Stimulated activated CD4-positive, alpha-beta T cell treated with anti-CD3 and anti-CD28 coated beads, Interleukin-15, amount 100 ng/mL, for 24 hours (primary cell): ENCODE measurements at regions not wholly inside any gene's neighbourhood (a gene's known extent, or its start where the extent isn't known, plus 50 kb on each side); places are given as distances from the start of the nearest gene placed in this dataset.
"Not testable (repeated sequence)": the region's sequence is repeated elsewhere in the genome, so short reads cannot be mapped to it uniquely, and the experiment has no call there.

Experiments
- DNase-seq: peaks from one replicate; pipeline ENCODE4 v3.0.0-alpha.2; 2020

GRCh38 chrX:55142206-55142918, 53.5 kb downstream of the PAGE2 start:
- DNase-seq: no peak

- no peak for DNase-seq
Measured at GRCh38 chrX:55142919-55143310, 54.1 kb downstream of the PAGE2 start.

DNA sequence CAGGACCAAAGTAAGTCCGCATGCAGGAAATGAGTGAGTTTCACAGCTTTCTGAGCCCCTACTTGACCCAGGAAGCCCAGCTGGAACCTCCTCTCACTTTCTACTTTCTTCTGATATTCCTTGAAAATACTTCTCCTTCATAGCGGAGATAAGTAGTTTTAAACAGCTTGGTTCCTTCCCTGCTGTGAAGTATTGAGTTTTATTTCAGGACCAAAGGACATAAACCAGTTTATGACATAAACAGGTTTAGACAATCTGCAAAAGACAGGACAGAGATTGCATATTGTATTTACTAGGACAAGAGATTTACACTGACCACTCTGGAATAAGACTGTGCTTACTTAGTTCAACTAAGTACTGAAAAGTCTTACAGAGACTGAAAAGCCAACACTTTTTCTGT, 54.8 kb downstream of the PAGE2 start:
- no peak for DNase-seq

DNA sequence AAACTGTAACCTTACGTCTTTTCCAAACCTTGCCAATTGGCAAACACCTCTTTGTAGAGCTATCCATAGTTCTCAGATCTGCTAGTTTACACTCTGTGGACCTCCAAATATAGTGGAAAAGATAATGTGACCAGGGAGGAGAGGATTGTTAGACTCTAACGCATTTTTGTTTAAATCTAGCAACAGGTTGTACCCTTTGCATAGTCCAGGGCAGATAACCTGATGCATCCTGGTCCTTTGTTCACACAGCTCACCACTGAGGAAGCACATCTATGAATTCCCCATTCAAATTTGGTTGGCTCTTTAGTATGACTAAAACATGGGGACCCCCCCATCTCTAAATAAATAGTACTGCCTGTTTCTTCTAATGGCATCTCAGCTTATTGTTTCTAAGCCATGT, 55.9 kb downstream of the PAGE2 start:
- DNase-seq: no peak

GRCh38 chrX:55149242-55149641, 60.4 kb downstream of the PAGE2 start:
- no peak for DNase-seq

GRCh38 chrX:55151199-55151598, 62.4 kb downstream of the PAGE2 start:
- no peak for DNase-seq

- no peak for DNase-seq
Measured at GRCh38 chrX:55159551-55159950, 60.6 kb upstream of the PAGE5 start.

GRCh38 chrX:55160685-55161552, 59.2 kb upstream of the PAGE5 start:
- DNase-seq: peak; percentile 90

GRCh38 chrX:55161581-55161980, 58.6 kb upstream of the PAGE5 start:
- DNase-seq: no peak

DNA sequence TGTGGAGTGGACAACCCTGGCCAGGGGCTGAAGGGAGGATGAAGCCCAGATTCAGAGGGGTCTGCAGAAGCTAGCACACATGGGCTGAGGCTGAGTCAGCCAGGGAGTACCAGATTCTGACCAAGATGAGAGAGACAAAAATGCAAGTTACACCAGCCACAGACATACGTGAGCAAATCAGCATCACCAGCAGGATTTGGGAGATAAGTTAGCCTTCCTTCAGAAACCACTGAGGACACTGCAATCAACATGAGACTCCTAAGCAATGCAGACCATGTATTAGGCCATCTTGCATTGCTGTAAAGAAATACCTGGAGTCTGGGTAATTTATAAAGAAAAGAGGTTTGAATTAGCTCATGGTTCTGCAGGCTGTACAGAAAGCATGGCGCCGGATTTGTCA, 57.0 kb upstream of the PAGE5 start:
- DNase-seq: no peak

- DNase-seq: not testable (repeated sequence)
Measured at GRCh38 chrX:55165026-55165425, 55.1 kb upstream of the PAGE5 start.

DNA sequence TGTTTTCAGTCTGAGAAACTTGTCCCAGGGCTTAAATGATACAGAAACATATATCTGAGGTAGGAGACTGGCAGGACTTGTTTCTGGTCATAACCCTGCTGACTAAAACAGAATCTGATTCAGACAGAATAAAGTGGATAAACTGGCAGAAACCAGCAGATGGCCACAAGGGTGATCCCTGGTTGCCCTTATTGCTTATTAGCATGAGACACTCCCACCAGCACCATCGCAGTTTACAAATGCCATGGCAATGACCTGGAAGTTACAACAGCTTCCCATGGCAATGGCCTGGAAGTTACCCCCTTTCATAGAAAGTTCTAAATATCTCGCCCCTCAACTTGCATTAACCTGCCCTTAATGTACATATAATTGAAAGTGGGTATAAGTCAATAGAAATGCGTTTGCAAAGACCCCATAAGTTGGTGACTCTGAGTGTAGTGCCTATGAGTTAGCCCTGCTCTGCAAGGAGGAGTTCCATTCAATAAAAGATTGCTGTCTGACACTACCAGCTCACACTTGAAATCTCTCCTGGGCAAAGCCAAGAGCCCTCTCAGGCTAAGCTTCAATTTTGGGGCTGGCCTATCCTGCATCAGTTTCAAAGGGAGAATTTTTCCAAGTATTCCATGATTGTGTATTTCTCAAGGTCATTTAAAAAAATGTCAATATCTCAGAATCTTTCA, 52.9 kb upstream of the PAGE5 start:
- DNase-seq: no peak

DNA sequence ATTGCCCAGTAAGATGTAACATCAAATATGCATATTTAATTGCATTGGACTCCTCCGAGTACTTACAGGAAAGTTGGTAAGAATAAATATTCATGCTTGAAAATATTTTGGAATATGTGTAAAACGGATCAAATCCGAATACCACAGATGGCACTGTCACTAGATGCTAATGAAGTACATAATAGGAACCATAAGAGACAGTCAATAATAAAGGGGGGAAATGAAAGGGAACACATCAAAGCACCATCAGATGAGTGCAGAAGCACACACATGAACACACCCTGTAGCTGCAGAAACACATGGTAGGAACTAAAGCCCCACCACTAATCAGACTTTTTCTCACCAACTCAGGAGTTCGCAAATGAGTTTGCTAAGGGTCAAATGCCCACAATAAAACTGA, 52.2 kb upstream of the PAGE5 start:
- DNase-seq: no peak

GRCh38 chrX:55169782-55170181, 50.4 kb upstream of the PAGE5 start:
- no peak for DNase-seq
